H1 (cell line): ENCODE measurements at regions not wholly inside any gene's neighbourhood (a gene's known extent, or its start where the extent isn't known, plus 50 kb on each side); places are given as distances from the start of the nearest gene placed in this dataset.

Source experiments
- ASH2L ChIP-seq: fragments of 200-600, 300-600 bp; sonication (generic); IDR thresholded peaks from one replicate; pipeline ENCODE4 v1.7.1; 2017; ENCODE audit warnings: low read length
- CHD1 ChIP-seq: IDR thresholded peaks from 2 replicates; pipeline ENCODE4 v1.6.1; 2012; ENCODE audit warnings: low read depth, low read length, improper control_type of control experiment
- GTF2F1 ChIP-seq: IDR thresholded peaks from 2 replicates; pipeline ENCODE4 v1.6.1; 2012; ENCODE audit warnings: low read depth, low read length, improper control_type of control experiment, borderline replicate concordance
- JUND ChIP-seq: IDR thresholded peaks from 2 replicates; pipeline ENCODE4 v1.6.1; 2011; ENCODE audit warnings: mild to moderate bottlenecking, improper control_type of control experiment, low read length
- POLR2A ChIP-seq, 2 experiments: IDR thresholded peaks; 1 replicate in 1 of 2; 2 replicates in 1 of 2; pipeline ENCODE4 v1.6.1; 2011; ENCODE audit warnings: low read depth in 2 of 2, low read length in 2 of 2, mild to moderate bottlenecking in 2 of 2; ENCODE audit errors: control extremely low read depth in 1 of 2
- POLR2AphosphoS5 ChIP-seq: IDR thresholded peaks from 2 replicates; pipeline ENCODE4 v1.6.1; 2011; ENCODE audit warnings: low read depth, low read length
- SRF ChIP-seq: IDR thresholded peaks from 2 replicates; pipeline ENCODE4 v1.6.1; 2011; ENCODE audit warnings: mild to moderate bottlenecking, low read depth, low read length, moderate library complexity

DNA sequence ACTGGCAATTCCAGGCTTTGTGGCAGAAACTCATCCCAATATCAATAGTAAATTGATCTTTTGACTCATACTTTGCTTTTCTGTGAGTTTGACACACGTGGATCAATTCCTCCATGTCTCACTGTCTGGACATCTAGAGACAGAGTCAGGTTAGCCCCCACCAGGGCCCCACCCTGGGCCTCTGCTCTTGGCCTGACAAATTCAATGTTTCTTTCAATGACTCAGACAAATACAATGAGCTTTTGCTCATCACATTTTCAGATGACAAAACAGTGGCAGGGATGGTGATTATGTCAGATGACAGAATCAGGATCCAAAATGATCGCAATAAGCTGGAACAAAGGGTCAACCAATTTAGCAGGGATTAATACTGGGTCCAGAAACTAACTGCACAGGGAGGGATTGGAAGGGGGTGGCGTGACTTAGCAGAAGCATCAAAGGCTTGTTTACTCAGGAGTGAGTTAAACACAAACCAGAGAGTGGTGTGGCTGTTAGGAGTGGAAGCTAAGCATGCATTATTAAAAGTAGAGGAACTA is 90.5 kb upstream of the ASIC2 start (continued):
- TF ChIP-seq JUND (no peak), POLR2A (IDR thresholded peaks at IDR 0.05; ENCODE audit: control extremely low read depth in 1 of 2, low read depth in 2 of 2, low read length in 2 of 2) (no peak), ASH2L (no peak), GTF2F1 (no peak), SRF (no peak), CHD1 (no peak), POLR2AphosphoS5 (no peak)
